ENCODE measurements at regions not wholly inside any gene's neighbourhood (a gene's known extent, or its start where the extent isn't known, plus 50 kb on each side); places are given as distances from the start of the nearest gene placed in this dataset.

DNA sequence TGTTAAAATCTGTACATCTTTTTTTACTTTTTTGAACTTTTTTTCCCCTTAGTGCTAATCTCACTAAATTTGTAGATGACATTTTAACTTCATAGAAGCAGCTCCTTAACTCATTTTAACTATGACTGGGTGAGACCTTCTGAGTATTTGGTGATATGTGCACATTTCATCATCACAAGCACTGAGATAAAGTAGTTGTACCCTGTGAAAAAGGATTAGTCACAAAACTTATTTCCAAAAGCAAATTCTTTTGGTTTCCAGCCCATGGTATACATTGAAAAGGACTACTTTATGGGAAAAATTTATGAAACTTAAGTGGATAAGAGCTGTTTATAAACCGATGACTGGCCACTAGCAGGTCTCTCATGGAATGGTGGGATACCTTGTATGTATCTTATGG is 581.5 kb downstream of the PLCL1 start:
- no peak for DNase-seq

DNA sequence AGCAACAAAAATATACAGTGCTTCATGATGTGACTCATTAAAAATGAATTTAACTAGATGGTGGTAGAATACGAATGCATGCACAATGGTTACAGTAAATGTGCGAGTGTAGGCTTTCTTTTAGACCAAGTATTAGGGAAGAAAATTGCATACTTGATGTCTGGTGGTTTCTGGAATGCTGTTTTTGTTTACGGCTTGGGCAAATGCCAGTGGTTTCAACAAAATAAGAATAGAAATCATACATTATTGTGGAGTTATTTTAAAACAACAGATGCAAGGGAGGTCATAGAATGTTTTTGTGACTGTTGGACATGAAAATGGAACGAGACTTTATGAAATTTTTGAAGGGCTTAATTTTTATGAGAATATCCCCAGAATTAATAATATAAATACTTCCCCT is 580.9 kb downstream of the PLCL1 start:
- DNase-seq: no peak

DNA sequence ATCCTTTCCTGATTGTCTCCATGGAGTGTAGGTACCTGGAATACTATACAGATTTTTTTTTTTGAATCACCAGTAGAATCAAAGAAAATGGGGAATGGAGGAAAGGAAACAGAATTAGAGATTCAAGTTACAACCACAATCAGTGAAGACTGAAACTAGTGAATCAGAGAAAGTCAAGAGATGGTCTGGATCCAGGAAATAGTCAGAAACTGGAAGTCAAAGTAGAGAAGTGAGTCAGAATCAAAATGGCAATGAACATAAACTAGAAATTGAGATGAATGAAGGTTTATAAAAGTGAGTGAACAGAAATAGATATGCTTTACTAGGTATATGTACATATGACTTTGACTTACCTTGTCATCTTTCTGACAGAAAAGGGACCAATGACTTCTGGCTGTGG is 579.0 kb downstream of the PLCL1 start:
- no peak for DNase-seq

DNA sequence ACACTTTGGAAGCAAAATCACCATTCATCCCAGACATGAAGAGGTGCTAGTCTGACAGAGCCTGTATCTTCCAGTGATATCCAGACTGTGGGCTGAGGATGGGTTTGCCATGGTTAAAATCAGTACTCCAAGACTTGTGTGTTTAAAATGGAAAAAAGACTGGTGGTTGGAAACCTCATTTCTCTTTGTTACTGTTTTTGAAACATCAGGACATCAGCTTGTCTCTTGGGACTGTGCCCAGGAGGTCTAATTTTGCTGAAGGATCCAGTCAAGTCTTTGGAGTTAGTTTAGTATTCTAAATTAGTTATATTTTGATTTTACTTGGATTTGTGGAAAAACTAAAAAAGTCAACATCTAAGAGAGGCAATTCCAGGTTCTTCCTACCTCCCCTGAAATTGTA is 578.4 kb downstream of the PLCL1 start:
- no peak for DNase-seq

DNA sequence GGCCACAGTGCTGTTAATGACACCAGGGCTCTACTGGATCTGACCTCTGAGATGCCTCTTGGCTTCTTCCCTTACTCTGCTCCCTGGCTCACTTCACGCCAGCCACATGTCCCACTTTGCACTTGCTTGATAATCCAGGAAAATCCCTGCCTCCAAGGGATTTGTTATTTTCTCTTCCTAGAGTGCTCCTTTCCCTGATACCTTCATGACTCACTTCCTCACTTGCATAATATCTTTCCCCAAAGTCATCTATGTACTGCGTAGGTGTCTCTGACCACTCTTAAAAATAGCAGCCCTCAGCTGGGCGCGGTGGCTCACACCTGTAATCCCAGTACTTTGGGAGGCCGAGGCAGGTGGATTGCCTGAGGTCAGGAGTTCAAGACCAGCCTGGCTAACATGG is 572.3 kb downstream of the PLCL1 start:
- DNase-seq: no peak

DNA sequence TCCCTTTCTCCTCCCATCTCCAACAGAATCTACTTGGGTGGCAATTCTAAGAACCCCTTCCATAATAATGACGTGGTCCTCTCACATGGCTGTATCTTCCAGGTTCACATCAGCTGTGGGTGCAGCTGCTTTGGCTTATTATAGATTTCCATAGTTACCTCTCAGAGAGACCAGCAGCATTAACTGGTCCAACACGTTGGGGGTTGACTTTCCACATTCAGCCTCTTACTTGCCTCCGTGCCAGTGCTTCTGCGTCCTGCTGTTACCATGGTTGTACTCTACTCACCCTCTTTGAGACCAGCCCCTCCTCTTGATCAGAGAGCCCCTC is 570.7 kb downstream of the PLCL1 start:
- no peak for DNase-seq

DNA sequence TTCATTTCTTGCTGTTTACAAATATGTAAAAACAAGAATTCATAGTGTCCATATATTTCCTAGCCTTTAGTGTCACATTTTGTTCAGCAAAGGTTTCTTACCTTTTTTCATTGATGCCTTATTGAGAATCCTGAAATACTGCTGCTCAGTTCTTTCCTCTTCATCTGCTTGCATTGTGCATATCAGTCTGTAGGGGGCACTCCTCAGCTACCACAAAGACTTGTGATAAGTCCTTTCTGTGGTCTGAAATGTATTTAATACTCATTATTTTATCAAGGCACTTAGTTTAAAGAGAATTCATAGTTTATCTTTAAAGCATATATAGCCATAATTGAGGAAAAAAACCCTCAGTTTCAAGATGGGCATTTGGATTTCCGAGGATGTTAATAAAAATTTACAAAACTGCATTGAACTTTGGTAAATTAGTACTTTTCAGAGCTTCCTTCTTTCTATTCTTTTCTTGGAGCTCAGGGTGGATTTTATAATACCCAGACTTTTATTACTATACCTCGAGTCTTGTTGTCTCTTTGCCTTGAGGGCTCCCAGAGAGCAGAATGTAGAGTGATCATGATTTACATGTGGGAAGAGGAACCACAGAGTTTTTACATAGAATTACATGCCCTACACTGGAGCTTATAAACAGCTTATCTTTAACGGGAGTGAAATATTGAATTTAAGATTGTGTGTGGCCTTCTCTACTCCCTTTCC is 570.1 kb downstream of the PLCL1 start:
- DNase-seq: peak; percentile 38 to 63

DNA sequence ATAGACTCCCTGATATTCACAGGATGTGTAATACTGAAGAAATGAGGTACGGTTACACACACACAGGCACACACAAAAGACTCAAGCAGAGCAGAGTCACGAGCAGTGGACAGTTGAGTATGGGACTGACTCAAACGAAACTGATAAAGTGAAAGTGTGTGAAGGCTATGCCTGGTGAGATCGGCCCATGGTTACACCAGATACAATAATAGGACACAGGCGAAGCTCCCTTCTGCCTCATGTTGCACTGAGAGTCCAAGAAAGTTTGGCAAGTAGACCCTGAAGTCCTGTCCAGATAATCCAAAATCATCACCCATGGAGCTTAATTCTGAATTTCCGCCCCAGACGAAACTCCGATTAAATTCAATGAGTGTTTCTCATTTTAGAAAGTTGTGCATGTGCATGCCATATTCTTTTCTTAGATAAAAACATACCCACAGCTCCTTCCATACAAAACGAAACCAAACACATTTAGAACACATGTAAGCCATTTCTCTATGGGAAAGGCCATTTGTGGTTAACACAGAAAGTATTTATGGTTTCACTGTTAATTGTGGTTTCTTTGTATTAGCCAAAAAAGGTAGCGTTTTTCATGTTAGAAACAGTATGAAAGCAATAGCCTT is 567.6 kb downstream of the PLCL1 start:
- DNase-seq: no peak

DNA sequence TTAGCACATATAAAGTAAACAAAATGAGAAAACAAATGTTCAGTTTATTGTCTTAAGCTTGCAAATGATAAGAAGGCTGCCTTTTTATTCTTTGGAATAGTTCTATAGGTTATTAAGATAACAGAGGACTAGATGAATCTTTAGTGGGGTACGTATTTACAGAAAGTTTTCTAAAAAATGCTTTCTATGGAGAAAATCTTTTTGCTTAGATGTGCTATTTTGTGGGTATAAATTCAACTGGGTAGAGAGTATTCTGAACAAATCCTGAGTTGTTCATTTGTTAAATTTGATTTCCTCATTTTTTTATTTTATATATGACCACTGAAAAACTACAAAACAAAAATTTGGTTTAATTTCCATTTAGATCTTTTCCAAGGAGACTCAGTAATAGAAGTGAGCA is 566.9 kb downstream of the PLCL1 start:
- no peak for DNase-seq

DNA sequence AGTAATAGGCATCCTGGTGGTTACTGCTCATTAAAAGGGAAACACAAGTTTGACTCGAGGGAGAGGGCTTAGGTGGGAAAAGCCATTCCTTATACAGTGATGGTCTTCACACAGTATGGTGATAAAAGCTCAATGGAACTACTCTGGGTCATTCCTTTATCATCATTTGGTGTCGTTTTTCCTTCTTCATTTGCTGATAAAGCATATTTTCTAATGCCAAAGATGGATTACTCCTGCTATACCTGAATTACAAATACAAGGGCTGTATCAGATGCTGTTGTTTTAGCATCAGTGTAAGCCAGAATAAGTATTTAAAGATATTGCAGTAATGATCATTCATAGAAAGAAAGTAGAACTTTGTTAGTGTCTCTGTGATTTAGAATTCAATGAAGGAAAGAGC is 563.7 kb downstream of the PLCL1 start:
- DNase-seq: no peak

DNA sequence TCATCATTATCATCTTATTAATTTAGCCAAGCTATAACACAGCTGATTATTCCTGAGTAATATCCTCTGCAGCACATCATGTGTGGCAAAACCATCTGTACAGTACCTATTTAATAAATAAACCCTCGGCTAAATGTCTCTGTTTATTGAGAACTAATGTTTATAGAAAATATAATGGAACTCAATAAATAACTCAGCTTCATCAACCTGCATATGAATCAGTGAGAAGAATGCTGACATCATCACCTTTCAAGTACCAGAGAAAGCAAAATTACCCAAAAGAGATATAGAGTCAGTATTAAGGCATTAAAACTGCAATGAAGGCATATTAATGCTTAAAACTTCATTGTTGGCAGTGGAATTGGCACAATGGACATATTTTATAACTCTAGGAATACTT is 558.3 kb downstream of the PLCL1 start:
- no peak for DNase-seq

DNA sequence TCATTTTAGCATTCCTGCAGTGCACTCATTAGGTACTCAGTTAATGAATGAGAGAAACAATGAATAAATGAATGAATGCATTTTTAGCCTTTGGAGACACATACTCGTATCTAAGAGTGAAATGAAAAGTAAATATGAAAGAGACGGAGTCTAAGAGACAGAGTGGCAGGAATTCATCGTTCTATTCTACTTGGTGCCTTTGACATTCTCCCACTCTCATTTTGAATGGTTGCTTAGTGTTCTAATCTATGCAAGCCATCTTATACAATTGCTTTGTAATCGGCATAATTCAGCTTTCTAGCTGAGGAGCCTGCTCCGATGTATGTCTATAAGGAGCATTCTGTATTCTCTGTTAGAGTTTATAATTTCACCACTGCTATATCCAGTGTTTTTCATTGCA is 554.9 kb downstream of the PLCL1 start:
- DNase-seq: no peak

DNA sequence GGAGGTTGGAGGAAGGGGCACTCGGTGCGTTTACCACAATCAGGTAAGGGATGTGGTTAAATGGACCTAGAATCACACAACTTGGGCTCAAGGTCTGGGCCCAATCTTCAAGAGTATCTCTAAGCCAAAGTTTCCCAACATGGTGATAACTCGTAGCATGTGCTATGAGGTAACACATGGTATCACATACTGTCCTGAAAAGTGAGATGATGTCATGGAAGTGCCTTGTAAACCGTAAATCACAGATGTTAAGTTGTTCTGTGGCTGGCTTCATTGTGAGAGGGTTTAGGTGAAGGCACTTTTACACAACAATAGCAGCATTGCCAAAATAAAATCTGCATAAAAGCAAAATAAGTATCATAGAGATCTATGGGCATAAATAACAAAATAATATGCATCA is 551.8 kb downstream of the PLCL1 start:
- DNase-seq: no peak

DNA sequence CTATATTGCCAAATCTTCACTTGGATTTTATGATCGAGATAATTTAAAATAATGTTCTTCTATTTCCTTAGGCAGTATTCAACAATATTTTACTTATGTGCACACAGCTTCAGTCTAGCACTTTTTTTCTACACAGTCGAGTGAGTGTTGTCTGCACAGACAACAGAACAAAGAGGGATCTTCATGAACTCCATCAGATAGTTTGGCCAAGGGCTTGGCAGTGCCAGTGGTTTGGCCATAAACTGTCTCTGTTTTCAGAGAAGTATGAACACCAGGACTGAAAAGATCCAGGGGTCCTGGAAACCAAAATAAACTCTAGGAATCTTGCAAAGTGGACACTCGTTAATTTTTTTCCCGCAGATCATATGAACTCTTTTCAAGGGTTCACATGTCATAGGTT is 547.3 kb downstream of the PLCL1 start:
- DNase-seq: no peak

DNA sequence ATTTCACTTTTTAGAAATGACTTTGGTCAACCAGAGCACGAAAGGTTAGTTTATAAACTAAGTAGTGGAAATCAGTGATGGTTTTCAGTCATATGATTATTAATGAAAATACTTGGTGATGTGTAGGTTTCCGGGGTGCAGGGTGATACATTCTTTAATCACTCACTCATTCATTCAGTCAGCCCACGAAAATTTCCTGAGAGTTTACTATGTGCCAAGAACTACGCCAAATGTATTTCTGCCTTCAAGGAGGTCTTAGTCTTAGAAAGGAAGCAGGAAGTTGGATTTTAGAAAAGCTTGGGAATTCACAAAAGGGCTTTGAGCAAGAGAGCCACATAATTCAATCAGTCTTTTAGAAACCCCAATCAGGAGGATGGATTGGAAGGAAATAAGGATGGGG is 543.6 kb downstream of the PLCL1 start:
- DNase-seq: no peak

DNA sequence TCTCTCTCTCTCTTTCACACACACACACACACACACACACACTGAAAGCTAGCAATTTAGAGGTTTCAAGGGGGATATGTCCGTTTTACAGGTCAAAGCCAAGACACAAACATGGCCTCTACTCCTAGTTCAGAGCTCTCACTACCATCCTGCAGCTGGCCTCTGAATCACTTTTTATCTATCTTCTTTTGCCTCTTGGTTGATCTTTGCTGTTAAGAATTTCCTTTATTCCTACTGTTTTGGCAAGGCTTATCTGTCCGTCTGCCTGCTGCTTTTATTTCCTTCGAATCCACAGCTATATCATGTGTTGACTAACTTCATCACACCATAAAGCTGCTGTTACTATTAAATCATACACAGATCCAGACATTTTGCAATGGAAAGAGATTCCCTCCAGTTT is 543.0 kb downstream of the PLCL1 start:
- no peak for DNase-seq

DNA sequence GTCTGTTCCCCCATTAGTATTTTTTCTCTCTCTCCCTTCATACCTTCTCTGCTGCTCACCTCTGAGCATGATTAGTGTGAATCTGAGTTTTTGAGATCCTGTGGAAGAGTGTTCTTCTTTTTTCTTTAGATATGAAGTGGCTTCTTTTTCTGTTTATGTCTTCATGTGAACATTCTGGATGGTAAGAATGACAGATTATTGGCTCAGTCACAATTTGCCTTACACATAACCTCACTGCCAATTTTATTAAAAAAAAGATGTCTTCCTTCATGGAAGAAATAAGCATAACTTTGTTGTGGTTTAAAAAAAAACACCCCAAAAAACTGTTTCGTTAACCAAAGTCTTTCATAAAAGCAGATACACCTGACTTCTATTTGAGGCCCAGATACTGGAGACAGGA is 539.1 kb downstream of the PLCL1 start:
- DNase-seq: no peak

DNA sequence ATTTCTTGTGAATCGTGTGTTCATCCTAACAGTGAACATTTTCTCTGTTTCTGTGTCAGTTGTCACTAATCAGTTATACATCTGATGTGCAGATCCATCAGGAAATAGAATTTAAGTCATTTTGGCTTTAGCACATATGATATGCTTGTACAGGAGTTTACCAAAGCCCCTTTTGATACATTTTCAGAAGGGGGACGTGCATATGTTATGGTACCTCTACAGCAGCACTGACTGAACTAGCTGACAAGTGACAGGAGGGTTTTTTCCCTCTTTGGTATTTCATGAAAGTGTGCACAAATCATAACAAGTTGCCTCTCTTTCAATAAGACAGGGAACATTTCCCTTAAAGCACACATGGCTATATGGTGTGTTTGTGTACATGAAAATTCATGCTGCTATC is 536.5 kb downstream of the PLCL1 start:
- no peak for DNase-seq

DNA sequence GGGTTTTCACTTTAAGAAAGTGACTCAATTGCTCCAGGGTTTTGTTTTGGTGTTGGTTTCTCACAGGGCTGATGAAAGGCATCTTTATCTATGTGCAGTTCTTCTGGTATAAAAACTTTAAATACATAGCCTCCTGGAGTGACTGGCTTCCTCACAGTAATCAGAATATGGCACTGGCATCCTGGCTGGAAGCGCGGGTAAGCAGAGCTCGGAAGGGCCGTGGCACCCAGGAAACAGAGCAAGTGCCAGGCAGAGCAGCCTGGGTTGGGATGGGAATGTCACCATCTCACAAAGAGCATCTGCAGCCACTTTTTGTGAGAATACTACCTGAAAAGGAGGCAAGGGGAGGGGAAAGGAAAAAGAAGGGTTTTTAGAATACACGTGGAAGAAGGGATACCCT is 534.7 kb downstream of the PLCL1 start:
- no peak for DNase-seq

DNA sequence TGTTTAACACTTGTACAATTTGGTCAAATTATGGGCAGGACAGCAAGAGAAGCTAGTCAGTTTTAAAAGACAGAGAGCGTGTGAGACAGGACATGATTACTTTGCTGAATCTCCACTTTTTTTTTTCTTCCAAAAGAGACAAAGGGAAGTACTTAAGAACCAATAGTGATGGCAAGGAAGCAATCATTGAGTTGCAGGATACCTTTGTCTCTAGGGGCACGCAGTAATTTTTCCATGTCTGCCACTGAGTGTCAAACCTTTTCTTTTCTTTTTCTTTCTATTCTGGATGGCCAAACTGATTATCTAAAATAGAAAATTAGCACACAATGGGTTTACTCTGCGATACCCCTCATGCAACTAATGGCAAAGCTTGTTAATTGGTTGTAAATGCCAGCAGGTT is 533.0 kb downstream of the PLCL1 start:
- peak in 1 of 2 experiments; percentile 26 for DNase-seq

DNA sequence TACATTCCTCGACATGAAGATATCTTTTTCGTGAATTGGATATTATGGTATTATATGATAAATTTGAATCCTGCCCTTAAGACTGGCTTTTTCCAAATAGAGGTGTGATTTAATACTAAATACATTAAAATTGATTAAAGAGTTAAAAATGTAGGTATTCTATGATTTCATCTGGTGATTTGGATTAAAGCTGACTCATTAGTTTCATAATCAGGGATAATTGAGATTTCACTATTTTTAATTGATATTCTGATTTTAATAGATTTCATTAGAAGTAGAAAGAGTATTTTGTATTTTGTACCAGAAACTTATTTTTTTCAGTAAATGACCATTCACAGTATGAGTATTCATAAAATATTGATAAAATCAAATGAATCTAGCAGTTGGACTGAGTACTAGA is 524.1 kb downstream of the PLCL1 start:
- DNase-seq: no peak

DNA sequence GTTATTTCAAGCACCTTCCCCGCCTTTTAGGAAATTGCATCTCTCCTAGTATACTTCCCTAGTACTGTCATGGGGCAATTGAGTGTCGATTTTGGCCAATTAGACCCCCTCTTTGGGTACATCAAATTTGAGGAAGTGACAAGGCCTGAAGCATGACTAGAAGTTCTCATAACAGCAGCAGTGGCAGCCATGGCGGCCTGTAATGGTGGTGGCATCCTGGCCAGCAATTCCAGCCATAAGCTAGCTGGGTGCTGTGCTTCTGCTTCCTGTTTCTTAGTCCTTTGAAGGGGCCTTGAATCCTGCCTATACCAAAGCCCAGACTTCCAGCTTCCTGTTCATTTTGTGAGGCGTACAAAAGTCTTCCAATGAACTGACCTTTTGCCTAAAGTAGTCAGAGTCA is 523.1 kb downstream of the PLCL1 start:
- no peak for DNase-seq

DNA sequence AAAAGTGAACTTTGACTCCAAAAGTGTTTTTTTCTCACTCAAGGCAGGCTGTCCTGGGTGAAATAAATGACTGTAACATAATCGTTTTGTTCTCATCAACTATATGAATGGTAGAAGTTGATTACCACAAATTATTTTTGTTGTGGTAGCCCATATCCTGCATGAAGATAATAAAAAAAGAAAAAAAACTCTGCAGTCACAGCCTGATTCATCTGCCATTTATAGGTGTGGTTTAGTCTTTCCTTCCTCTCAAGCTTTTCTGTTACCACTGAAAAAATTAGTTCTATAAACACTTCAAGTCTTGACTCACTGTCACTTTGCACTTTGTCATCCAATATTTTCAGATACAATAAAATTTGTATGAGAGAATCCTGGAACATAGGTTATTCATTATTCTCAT is 522.0 kb downstream of the PLCL1 start:
- DNase-seq: no peak

DNA sequence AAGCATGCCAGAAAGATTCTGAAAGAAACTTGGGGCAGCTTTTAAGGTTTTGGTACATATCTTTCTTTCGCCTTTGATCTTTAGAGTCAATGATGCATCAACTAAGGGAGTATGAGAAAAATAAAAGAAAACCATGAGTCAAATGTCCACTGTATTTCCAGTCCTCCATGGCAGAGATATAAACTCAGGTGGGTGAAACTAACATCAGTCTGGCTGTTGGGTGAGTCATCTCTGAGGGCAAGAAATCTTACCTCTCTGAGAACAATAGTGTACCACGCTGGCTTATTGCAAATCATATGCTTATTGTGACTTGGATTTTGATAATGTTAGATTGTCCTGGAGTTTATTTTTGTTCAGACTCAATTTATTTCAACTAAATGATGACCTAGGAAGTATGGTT is 521.0 kb downstream of the PLCL1 start:
- DNase-seq: no peak

DNA sequence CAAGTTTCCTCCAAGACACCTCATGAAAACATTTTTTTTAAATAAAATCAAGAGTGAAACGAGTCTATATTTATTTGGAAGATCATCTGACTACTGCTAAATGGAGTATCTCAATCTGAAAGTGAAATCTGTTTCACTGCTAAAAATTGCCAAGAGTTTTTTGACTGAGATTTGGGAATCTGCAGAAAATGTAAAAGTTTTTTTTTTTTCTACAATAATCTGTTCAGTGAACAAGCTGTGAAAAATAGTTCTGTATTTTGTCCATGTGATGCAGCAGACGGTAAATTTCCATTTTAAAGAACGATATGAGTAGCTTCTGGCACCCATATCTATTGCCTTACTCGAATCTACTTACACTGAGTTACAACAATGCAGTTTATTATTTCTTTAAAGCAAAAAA is 519.7 kb downstream of the PLCL1 start:
- DNase-seq: no peak

Measured in NCI-H524 (cell line).